GM12878 (cell line): ENCODE measurements at regions not wholly inside any gene's neighbourhood (a gene's known extent, or its start where the extent isn't known, plus 50 kb on each side); places are given as distances from the start of the nearest gene placed in this dataset.

Source experiments
- ATAC-seq: fragments of 200-7000 bp; cut with Tn5 transposase; 3 replicates; pipeline ENCODE4 v1.9.1; 2020; ENCODE audit warnings: mild to moderate bottlenecking, moderate library complexity
- BruUV-seq: library from RNA; stranded (reverse); fragments of 400-500 nt; replicated peaks from 2 replicates; lab custom pipeline; 2021; lab: Mats Ljungman, UMichigan
- CTCF ChIA-PET: fragments of 300-600 bp; sonication (Branson Sonifier 250); formaldehyde crosslinking; extraction: SDS; loops from one replicate; lab custom pipeline; 2021; ENCODE audit warnings: inconsistent platforms; lab: Yijun Ruan, JAX
- POLR2A ChIA-PET: fragments of 350-600 bp; formaldehyde crosslinking; extraction: SDS; loops from one replicate; lab custom pipeline; 2021; ENCODE audit warnings: inconsistent platforms; lab: Charles Lee
- RAD21 ChIA-PET: fragments of 300-600 bp; sonication (Branson Sonifier 250); formaldehyde crosslinking; loops from one replicate; lab custom pipeline; 2023; ENCODE audit warnings: antibody characterized with exemption; ENCODE audit not compliant: unreplicated experiment; lab: Charles Lee
- SMC1A ChIA-PET: fragments of 300-600 bp; sonication (Branson Sonifier 250); formaldehyde crosslinking; loops from one replicate; lab custom pipeline; 2023; ENCODE audit not compliant: unreplicated experiment, uncharacterized antibody; lab: Charles Lee
- DNase-seq: peaks from one replicate; pipeline ENCODE4 v3.0.0-alpha.2; 2011; ENCODE audit warnings: low read depth, low spot score
- FAIRE-seq: peaks from 3 replicates; lab custom pipeline; 2011; peaks lifted over from hg19 to GRCh38; lab: Jason Lieb, UNC
- H2AFZ ChIP-seq: 2 replicates; pipeline ENCODE4 v1.6.0; 2011; ENCODE audit warnings: low read depth, low read length, control low read depth; ENCODE audit not compliant: control insufficient read depth
- H3K27ac ChIP-seq: 2 replicates; pipeline ENCODE4 v1.5.1; 2011; ENCODE audit warnings: control low read depth; ENCODE audit not compliant: control insufficient read depth, insufficient read depth
- H3K27me3 ChIP-seq, 2 experiments: replicated peaks in 1 of 2; 2 replicates each; pipeline versions ENCODE4 v1.6.0 to v1.6.1; 2011; ENCODE audit warnings: low read length in 1 of 2; ENCODE audit not compliant: control insufficient read depth in 2 of 2, insufficient read depth in 2 of 2
- H3K36me3 ChIP-seq, 2 experiments: 2 replicates each; pipeline ENCODE4 v1.5.1; 2011; ENCODE audit warnings: low read length in 1 of 2; ENCODE audit not compliant: control insufficient read depth in 2 of 2, insufficient read depth in 2 of 2
- H3K4me1 ChIP-seq: 2 replicates; pipeline ENCODE4 v1.6.1; 2011; ENCODE audit warnings: mild to moderate bottlenecking, low read length, moderate library complexity, mixed read lengths; ENCODE audit not compliant: control insufficient read depth, insufficient read depth
- H3K4me2 ChIP-seq: 2 replicates; pipeline ENCODE4 v1.6.0; 2011; ENCODE audit warnings: control low read depth; ENCODE audit not compliant: control insufficient read depth, insufficient read depth
- H3K4me3 ChIP-seq: fragments of 200-600 bp; sonication (generic); 2 replicates; pipeline ENCODE4 v1.5.1; 2016
- H3K79me2 ChIP-seq: 2 replicates; pipeline ENCODE4 v1.6.0; 2011; ENCODE audit warnings: low read length; ENCODE audit not compliant: control insufficient read depth, insufficient read depth
- H3K9ac ChIP-seq: 2 replicates; pipeline ENCODE4 v1.8.0; 2011; ENCODE audit warnings: low read length, control low read depth, mixed read lengths; ENCODE audit not compliant: control insufficient read depth, insufficient read depth
- H3K9me3 ChIP-seq: replicated peaks from 3 replicates; pipeline ENCODE4 v1.5.1; 2011; ENCODE audit warnings: mild to moderate bottlenecking, low read length; ENCODE audit not compliant: control insufficient read depth, insufficient read depth
- H4K20me1 ChIP-seq: 2 replicates; pipeline ENCODE4 v1.6.0; 2011; ENCODE audit not compliant: control insufficient read depth, insufficient read depth
- IKZF1 ChIP-seq: fragments of 450-650 bp; conservative IDR thresholded peaks from 2 replicates; pipeline ENCODE4 v1.6.1; 2017; ENCODE audit warnings: antibody characterized with exemption, mild to moderate bottlenecking
- JUNB ChIP-seq: IDR thresholded peaks from 2 replicates; pipeline ENCODE4 v1.6.1; 2016; ENCODE audit warnings: antibody characterized with exemption, mild to moderate bottlenecking
- MEF2A ChIP-seq: IDR thresholded peaks from 2 replicates; pipeline ENCODE4 v1.6.1; 2011; ENCODE audit warnings: low read depth, mild to moderate bottlenecking, low read length, moderate library complexity; ENCODE audit not compliant: insufficient read depth
- NFYA ChIP-seq: IDR thresholded peaks from 2 replicates; pipeline ENCODE4 v1.6.1; 2011; ENCODE audit warnings: low read depth, mild to moderate bottlenecking, low read length, improper control_type of control experiment, borderline replicate concordance
- NR2F1 ChIP-seq: fragments of 450-650 bp; conservative IDR thresholded peaks from 2 replicates; pipeline ENCODE4 v1.6.1; 2017; ENCODE audit warnings: mild to moderate bottlenecking
- SIN3A ChIP-seq: IDR thresholded peaks from 2 replicates; pipeline ENCODE4 v1.6.1; 2012; ENCODE audit warnings: low read depth, low read length, improper control_type of control experiment
- SP1 ChIP-seq: IDR thresholded peaks from one replicate; pipeline ENCODE4 v1.6.1; 2011; ENCODE audit warnings: low read depth, low read length
- SUZ12 ChIP-seq: fragments of 200-600 bp; sonication (generic); IDR thresholded peaks from one replicate; pipeline ENCODE4 v1.6.1; 2018; ENCODE audit warnings: antibody characterized with exemption, mild to moderate bottlenecking; ENCODE audit not compliant: unreplicated experiment
- TBL1XR1 ChIP-seq: IDR thresholded peaks from 2 replicates; pipeline ENCODE4 v1.6.1; 2012; ENCODE audit warnings: low read depth, low read length, improper control_type of control experiment
- ZNF217 ChIP-seq: fragments of 450-650 bp; IDR thresholded peaks from 2 replicates; pipeline ENCODE4 v1.6.1; 2017; ENCODE audit warnings: antibody characterized with exemption, mild to moderate bottlenecking
- ZNF384 ChIP-seq: IDR thresholded peaks from 2 replicates; pipeline ENCODE4 v1.6.1; 2012; ENCODE audit warnings: low read depth, mild to moderate bottlenecking, low read length, improper control_type of control experiment, borderline replicate concordance
- ZNF622 ChIP-seq: fragments of 450-650 bp; IDR thresholded peaks from 2 replicates; pipeline ENCODE4 v1.6.1; 2017; ENCODE audit warnings: mild to moderate bottlenecking, inconsistent platforms
- WGBS: methylation state at CpG from one replicate; pipeline ENCODE4 v1.1.6; 2016; ENCODE audit warnings: low lambda C conversion rate; ENCODE audit not compliant: insufficient replicate concordance, insufficient coverage; ENCODE audit errors: missing lambda C conversion rate; 5-methylcytosine and 5-hydroxymethylcytosine counted together
- in situ Hi-C: fragments of 300-500 bp; cut with MboI; formaldehyde crosslinking; loops from 9 replicates; pipeline ENCODE4 v1.14.3; 2018; ENCODE audit warnings: mixed read lengths
- intact Hi-C: fragments of 100-400 bp; cut with micrococcal nuclease; formaldehyde crosslinking; loops from one replicate; pipeline ENCODE4 v1.14.2; 2022; ENCODE audit not compliant: unreplicated experiment

DNA sequence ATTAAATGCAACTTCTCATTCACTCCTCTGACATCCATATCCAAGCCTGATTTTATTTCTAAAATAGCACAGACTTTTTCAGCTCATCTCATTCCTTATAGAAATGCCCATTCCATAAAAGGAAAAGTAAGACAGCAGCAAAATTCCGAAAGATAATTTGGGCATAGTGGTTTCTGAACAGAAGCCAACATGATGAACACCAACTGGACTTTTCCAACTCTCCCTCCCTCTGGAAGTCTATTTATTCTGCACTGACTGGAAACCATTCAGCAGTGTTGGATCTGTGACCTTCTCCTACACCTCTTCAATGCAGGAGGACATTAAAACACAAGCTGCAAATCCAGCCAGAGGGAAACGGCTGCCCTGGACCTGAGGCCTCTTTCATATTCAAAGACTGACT, 306.2 kb upstream of the NT5E start (continued):
- no peak for TF ChIP-seq SIN3A
- TF ChIP-seq JUNB, result no peak
- no peak for TF ChIP-seq SP1
- TF ChIP-seq NR2F1, result no peak
- TF ChIP-seq ZNF622, result no peak
- no peak for TF ChIP-seq NFYA
- TF ChIP-seq ZNF217, result no peak

- in situ Hi-C loops, result no loop called here
- no peaks in the 10 kb centered on the region for H3K9me3 ChIP-seq
- DNase-seq (no peak), FAIRE-seq (no peak), ATAC-seq (no peak)
- H3K27me3 ChIP-seq, result no peaks in the 10 kb centered on the region; a peak in 2 of 4 replicates
- CTCF ChIA-PET, result no interaction called here
- no peaks in the 10 kb centered on the region for H3K4me1 ChIP-seq
- no TSS peak for BruUV-seq
- no peak overlapping the region for H3K4me3 ChIP-seq
- H3K79me2 ChIP-seq, result no peaks in the 10 kb centered on the region
- TF ChIP-seq SUZ12, result no peak
- no peak for TF ChIP-seq IKZF1
- TF ChIP-seq ZNF384, result no peak
- TF ChIP-seq TBL1XR1, result no peak
- TF ChIP-seq MEF2A, result no peak
- no peak overlapping the region for H3K9ac ChIP-seq
- no peaks in the 10 kb centered on the region for H4K20me1 ChIP-seq
- no peaks in the 10 kb centered on the region for H3K36me3 ChIP-seq
- 29% methylated on average over 1 of the region's 1 CpG for WGBS
- POLR2A ChIA-PET, result no interaction called here
- SMC1A ChIA-PET, result no interaction called here
- no peak overlapping the region for H2AFZ ChIP-seq
- intact Hi-C loops, result no loop called here
- H3K27ac ChIP-seq, result no peak overlapping the region
- RAD21 ChIA-PET, result no interaction called here
- H3K4me2 ChIP-seq, result no peak overlapping the region
Measured at GRCh38 chr6:85137865-85138264, 312.0 kb upstream of the NT5E start.
